GM19035 (cell line): ENCODE measurements at regions not wholly inside any gene's neighbourhood (a gene's known extent, or its start where the extent isn't known, plus 50 kb on each side); places are given as distances from the start of the nearest gene placed in this dataset.
"Not testable (repeated sequence)": the region's sequence is repeated elsewhere in the genome, so short reads cannot be mapped to it uniquely, and the experiment has no call there.

Experiments used
- ATAC-seq: cut with Tn5 transposase; IDR thresholded peaks from one replicate; pipeline ENCODE4 v1.9.1; 2021; ENCODE audit not compliant: unreplicated experiment

GRCh38 chr15:69855258-69856000 is 242.3 kb downstream of the TLE3 start:
- ATAC-seq, result no peak

GRCh38 chr15:69857250-69857649 is 240.5 kb downstream of the TLE3 start:
- no peak for ATAC-seq

DNA sequence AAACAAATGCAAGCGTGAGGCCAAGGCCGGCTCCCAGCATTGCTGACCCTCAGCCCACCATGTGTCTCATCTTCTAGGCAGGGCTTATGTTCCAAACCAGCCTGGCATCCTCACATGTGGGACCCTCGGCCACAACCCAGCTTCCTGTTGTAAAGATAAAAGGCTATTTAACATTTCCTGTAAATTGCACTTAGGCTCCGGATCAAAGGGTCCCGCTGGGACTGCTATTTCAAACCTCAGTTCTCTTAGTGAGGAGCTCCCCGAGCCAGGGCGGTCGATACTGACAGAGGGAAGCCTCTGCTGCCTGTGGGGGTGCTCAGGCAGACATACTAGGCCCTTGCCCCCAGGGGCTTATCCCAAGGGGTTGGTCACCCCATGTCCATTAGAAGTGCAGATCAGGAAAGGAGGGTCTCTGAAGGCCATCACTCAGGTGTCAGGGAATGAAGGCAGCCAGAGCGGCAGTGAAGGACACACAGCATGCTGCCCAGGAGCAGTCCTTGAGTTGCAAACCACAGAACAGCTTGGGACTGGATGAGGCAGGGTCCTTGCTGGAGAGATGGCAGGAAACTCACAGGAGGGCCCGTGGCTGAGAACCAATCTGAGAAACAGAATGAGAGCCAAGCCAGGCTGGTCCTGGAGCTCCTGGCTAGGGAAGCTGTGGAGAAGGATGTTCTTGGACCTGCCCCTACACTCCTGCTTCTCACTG is 239.9 kb downstream of the TLE3 start:
- ATAC-seq, result no peak

- ATAC-seq, result no peak
Observed at GRCh38 chr15:69858456-69858855, 239.3 kb downstream of the TLE3 start.

- no peak for ATAC-seq
Observed at GRCh38 chr15:69859866-69860265, 237.9 kb downstream of the TLE3 start.

DNA sequence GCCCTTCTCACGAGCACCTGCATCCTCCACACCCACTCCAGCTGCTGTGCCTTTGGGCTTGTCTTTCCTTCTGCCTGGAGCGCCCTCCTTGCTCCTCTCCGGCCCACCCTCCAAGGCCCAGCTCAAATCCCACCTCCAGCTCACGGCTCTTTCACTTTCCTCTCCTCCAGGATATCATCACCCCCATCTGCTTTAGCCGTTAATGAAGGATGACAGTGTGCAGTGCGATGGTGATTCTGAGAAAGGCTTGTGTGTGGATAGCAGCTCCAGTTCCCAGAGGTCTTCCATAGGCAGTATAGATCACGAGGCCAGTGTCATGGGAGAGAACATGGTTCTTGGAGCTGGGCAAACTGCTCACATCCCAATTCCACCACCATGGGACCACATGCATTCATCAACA is 237.4 kb downstream of the TLE3 start:
- no peak for ATAC-seq

DNA sequence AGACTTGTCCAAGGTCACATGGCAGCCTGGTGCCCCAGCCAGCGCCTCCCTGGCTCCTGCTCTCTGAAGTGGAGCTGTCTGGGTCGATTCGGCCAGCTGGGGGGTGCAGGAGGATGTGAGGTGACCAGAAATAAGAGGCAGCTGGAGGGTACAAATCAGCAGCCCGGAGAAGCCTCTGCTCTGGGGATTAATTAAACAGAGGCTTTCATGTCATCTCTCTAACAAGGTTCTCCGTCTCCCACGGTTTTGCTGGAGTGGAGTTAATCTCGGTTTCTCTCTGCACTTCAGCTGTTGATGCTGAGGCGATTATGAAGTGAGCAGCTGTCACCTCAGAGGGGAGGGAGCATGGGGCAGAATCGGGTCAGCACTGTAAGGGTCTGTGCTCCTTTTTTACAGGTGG is 236.8 kb downstream of the TLE3 start:
- no peak for ATAC-seq

DNA sequence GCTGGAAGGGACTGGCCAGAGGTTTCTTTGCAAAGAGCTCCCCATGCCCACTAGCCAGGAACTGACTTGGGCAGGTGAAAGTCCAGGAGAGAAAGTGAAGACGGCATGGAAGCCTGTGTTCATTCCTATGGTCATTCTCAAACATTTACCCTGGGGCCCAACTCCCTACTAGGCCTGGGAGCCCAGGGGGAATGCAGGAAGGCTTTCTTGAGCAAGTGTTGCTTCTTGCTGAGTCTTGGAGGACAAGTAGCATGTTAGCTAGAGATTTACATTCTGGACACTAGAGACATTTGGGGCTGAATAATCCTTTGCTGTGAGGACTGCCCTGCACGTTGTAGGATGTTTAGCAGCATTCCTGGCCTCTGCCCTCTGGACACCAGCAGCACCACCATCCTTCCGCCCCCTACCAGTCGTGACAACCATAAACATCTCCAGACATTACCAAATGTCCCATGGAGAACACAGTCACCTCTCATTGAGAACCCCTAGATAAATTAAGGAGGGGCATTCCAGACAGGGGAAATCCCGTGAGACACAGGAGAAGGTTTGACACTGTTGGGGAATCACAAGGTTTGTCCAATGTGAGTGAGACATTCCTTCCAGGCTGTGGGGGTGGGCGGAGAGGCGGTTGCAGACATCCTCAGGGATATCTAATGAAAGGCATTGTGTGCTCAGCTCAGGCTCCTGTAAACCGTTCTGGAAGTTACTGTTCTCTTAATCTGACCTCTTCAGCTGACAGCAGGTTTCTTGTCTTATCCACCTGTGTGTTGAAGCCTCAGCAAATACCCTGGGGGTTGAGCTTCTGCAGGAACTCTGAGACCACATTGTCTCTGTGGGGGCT is 236.2 kb downstream of the TLE3 start:
- no peak for ATAC-seq

- ATAC-seq, result no peak
Observed at GRCh38 chr15:69862540-69862939, 235.2 kb downstream of the TLE3 start.

DNA sequence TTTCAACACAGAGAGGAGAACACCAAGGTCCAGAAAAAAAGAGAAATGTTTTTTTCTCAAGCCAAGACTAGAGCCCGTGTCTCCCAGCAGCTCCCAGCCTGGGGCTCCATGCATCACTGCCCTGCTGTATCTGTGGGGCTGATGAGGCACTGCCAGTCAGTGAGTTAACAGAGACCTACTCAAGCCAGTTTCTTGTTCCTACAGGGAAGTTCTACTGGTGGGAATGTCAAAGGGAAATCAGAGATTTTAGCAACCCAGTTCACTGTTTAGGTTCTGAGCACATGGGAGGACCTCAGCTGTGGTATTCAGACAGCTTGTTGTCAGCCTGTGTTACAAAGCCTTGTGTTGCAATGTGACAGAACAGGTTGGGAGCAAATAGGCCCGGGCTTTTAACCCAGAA is 234.3 kb downstream of the TLE3 start:
- ATAC-seq, result no peak

GRCh38 chr15:69865369-69865768 is 232.3 kb downstream of the TLE3 start:
- no peak for ATAC-seq

GRCh38 chr15:69868756-69869155 is 229.0 kb downstream of the TLE3 start:
- no peak for ATAC-seq

DNA sequence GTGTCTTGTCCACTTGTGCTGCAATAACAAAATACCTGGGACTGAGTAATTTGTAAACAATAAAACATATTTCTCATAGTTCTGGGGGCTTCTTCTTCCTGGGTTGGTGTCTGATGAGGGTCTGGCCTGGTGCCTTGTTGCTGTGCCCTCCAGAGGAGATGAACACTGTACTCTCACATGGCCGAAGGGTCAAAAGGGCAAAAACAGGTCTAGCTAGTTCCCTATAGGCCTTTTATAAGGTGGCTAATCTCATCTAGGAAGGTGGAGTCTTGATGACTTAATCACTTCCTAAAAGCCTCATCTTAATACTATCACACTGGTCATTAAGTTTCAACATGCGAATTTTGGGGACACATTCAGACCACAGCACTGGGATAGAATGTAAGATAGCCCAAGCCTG is 228.4 kb downstream of the TLE3 start:
- ATAC-seq, result no peak

GRCh38 chr15:69869881-69870505 is 227.7 kb downstream of the TLE3 start:
- no peak for ATAC-seq

GRCh38 chr15:69871511-69872134 is 226.1 kb downstream of the TLE3 start:
- ATAC-seq, result no peak

DNA sequence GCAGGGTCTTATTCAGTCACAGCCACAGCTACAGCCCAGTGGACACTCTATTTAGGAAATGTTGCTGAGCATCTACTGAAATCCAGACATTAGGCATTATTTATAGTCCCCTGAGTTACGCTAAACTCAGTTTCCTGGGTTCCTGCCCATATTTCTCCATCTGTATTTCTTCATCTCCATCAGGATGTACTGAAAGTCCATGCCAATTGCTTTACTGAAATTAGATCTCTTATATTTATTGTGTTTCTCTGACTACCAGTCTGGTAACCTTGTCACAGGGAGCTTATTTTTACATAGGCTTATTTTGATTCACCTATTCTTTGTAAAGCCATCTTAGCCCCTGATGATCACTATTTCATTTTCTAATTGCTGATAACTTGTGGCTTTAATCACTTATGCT is 223.9 kb downstream of the TLE3 start:
- no peak for ATAC-seq

GRCh38 chr15:69874321-69874720 is 223.4 kb downstream of the TLE3 start:
- no peak for ATAC-seq

GRCh38 chr15:69876064-69876940 is 221.4 kb downstream of the TLE3 start:
- ATAC-seq, result no peak

DNA sequence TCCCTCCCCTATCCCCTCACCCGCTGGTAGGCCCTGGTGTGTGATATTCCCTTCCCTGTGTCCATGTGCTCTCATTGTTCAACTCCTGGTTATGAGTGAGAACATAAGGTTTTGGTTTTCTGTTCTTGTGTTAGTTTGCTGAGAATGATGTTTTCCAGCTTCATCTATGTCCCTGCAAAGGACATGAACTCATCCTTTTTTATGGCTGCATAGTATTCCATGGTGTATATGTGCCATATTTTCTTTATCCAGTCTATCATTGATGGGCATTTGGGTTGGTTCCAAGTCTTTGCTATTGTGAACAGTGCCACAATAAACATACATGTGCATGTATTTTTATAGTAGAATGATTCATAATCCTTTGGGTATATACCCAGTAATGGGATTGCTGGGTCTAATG is 217.8 kb downstream of the TLE3 start:
- not testable (repeated sequence) for ATAC-seq
